ENCODE measurements at regions not wholly inside any gene's neighbourhood (a gene's known extent, or its start where the extent isn't known, plus 50 kb on each side); places are given as distances from the start of the nearest gene placed in this dataset.

DNA sequence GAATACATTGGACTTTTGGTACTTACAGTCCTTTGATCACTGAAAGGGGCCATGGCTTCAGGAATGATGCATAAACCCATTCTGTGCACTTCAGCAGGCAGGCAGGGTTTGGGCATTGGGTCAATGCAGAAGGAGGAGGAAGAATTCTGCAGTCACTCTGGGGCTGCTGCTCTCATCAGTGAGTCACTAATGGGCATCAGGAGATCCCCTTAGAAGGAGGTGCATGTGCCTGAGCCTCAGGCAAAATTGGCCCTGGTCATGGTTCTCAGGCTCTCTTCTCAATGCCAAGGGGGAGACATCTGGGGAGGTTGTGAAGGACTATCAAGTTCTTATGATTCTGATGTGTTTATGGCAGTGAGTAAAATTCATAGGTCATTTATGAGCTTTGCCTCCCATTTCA is 52.0 kb upstream of the TNP1 start:
- TF ChIP-seq, protein P1, sequence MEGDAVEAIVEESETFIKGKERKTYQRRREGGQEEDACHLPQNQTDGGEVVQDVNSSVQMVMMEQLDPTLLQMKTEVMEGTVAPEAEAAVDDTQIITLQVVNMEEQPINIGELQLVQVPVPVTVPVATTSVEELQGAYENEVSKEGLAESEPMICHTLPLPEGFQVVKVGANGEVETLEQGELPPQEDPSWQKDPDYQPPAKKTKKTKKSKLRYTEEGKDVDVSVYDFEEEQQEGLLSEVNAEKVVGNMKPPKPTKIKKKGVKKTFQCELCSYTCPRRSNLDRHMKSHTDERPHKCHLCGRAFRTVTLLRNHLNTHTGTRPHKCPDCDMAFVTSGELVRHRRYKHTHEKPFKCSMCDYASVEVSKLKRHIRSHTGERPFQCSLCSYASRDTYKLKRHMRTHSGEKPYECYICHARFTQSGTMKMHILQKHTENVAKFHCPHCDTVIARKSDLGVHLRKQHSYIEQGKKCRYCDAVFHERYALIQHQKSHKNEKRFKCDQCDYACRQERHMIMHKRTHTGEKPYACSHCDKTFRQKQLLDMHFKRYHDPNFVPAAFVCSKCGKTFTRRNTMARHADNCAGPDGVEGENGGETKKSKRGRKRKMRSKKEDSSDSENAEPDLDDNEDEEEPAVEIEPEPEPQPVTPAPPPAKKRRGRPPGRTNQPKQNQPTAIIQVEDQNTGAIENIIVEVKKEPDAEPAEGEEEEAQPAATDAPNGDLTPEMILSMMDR (IDR thresholded peaks at IDR 0.05; ENCODE audit: insufficient read depth, low read length, poor library complexity, severe bottlenecking): no peak
- TF ChIP-seq EZH2phosphoT487 (conservative IDR thresholded peaks at IDR 0.05; ENCODE audit: low read length): no peak

All from SU-DHL-6 (cell line).